HG03175 (cell line): ENCODE measurements at regions not wholly inside any gene's neighbourhood (a gene's known extent, or its start where the extent isn't known, plus 50 kb on each side); places are given as distances from the start of the nearest gene placed in this dataset.

Experiments used
- ATAC-seq: cut with Tn5 transposase; IDR thresholded peaks from one replicate; pipeline ENCODE4 v1.9.1; 2021; ENCODE audit warnings: mild to moderate bottlenecking, moderate library complexity; ENCODE audit not compliant: unreplicated experiment

DNA sequence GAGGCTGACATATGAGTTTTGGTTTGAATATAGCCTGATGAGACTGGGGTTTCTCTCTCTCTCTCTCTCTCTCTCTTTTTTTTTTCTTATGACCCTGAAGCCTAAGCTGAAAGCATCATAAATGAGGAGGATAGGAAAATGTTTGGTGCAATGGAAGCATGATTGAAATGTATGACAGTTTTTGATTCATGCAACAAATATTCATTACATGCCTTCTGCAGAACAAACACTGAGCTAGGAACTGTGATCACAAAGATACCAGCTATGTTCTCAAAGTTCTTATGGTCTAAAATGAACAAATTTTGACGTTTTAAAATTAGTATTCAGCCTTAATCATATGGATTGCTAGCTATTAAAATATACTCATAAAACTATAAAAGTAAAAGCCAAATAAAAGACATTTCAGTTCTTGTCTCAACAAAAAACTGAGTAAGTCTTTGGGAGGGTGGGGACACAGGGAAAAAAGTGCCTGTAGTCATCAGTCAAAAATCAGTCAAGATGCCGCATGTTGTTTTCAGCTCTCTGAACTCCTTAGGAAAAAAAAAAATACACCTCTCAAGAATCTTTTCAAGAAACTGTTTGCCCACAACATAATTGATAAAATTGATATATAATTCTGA, 57.2 kb downstream of the NKX6-1 start:
- ATAC-seq = no peak

DNA sequence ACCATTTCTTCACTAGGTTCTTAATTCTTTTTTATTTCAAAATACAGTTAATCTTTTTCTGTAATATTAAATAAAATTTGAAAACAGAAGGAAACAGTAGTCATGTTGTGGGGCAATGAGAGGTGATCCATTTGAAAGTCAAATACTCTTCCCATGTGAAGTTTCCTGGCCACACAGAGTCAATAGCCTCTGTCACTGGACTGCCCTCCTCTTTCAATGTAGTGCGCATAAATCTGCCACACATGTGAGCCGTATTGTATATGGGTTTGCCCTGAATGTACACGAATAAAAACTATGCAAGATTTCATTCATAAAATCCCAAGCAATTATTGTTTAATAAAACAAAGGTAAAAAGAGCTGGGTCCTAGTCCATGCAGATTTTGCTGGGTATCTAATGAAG, 59.1 kb downstream of the NKX6-1 start:
- no peak for ATAC-seq

DNA sequence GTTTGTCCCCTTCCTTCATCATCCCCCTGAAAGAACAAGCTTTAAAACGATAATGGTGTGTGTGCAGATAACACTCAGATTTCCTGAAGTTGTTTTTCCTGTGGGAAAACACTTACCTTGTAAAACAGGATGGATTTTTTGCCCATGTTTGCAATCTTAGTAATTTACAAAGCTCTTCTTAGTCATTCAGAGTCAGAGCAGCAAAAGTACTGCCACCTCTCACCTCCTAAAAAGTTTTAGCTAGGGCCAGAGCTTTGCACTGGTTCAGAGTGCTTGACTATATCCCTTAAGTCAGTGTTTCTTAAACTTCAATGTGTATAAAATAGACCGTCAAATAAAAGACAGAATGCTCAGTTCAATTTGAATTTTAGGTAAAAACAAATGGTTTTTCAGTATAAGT, 62.3 kb downstream of the NKX6-1 start:
- no peak for ATAC-seq

DNA sequence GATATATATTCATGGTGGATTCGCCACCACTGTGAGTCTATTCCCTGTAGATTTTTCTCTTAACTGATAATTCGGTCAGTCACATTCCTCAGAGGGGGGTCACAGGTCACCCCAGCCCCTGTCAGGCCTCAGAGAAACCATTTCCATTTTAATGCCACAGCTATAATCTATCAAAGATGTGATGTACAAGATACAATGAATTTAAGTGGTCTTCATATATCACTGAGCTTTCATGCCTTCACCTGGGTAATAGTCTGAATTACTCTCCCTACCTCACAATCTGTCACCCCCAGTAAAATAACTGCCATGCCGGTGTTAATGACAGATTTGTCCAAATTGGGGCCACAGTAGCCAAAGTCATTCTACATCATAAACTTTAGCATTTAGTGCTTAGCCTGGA, 64.7 kb downstream of the NKX6-1 start:
- ATAC-seq = no peak

- no peak for ATAC-seq
Measured at GRCh38 chr4:84433633-84434222, 65.4 kb downstream of the NKX6-1 start.

DNA sequence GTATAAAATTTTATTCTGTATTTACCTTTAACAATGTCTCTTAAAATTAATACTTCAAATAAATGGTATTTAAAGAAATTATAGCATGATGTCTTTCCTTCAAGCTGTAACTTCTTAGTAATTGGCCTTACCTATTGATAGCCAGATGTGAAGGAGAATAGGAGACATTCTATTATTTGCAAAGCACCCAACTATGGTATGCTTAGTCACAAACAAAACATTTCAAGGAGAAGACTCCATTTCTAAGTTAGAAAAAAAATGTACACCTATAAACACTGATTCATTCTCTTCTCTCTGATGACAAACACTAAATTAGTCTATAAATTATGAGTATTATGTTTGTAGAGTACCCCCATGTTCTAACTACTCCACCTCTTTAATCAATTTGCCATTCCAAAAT, 66.4 kb downstream of the NKX6-1 start:
- no peak for ATAC-seq

DNA sequence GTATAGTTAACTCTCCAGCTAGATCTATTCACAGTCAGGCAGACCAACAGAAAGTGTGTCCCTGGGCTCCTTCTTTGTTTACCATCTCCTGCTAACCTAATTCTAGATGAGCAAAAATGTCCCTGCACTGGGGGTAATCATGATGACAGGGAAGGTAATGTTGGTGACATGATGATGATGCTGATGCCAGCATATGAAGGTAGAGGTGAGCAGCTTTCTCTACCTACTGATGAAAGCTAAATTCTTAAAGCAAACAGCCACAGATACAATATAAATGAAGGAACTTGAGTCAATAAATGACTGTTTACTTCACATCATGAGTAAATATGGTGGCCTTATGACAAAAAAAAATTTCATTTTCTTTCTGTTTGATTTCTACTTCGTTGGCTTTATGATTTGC, 78.5 kb downstream of the NKX6-1 start:
- ATAC-seq = no peak

DNA sequence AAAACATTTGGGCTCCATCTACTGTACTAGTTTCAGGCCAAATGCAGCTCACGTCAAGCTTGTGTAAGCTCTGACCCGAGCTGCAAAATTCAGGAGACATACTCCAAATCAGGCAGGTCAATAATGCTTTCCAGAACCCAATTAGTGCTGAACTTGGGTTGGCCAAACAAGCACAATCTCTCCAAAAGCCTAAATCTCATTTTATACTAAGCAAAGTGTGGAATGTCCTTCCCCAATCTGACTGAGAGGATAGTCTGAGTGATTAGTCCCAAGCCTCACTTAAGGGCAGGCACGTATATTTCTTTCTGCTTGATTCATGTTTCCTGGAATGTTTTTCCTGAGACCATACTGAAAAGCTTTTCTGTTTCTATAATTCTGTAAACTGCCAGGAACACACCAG, 79.9 kb downstream of the NKX6-1 start:
- ATAC-seq = no peak

- no peak for ATAC-seq
Measured at GRCh38 chr4:84417997-84418709, 80.9 kb downstream of the NKX6-1 start.

- no peak for ATAC-seq
Measured at GRCh38 chr4:84413976-84414375, 85.1 kb downstream of the NKX6-1 start.

- ATAC-seq = no peak
Measured at GRCh38 chr4:84413480-84413879, 85.6 kb downstream of the NKX6-1 start.

- no peak for ATAC-seq
Measured at GRCh38 chr4:84412062-84412461, 87.0 kb downstream of the NKX6-1 start.

DNA sequence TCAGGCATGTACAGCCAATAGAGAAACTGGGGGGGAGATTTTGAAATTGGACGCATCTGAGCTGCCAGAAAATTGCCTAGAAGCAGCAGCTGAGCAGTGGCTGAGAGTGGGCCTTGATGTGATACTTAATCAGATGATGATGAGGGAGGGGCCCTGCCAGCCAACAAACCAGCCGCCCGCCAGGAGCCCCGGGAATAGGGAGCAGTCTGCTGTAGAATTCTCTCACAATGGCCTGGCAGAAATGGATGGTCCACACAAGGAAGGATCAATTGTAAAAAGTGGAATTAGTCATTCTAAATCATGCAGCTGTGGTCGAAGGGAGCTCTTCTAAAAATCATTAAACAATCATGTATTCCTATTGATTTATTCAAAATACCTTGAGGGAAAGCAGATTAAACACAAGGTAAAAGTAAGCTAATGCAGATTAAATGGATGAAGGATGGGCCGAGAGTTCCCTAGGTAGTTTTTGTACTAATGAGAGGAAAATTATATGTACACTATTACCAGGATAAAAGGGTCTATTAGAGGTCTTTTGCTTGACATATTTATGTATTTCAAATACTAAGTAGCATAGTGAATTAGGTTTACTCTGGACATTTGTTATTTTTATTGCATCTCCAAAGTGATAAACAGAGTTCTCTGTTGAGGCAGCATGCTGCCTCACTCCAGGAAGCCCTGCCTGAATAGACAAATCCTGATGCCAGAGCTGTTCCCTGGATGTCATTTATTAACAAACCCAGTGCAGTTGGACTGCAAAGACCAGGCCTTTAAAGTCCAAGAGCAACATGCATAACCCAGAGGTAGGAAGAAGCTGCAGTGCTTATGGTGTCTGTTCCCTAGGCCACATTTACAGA, 91.3 kb downstream of the NKX6-1 start:
- no peak for ATAC-seq

GRCh38 chr4:84403656-84404055, 95.4 kb downstream of the NKX6-1 start:
- no peak for ATAC-seq

DNA sequence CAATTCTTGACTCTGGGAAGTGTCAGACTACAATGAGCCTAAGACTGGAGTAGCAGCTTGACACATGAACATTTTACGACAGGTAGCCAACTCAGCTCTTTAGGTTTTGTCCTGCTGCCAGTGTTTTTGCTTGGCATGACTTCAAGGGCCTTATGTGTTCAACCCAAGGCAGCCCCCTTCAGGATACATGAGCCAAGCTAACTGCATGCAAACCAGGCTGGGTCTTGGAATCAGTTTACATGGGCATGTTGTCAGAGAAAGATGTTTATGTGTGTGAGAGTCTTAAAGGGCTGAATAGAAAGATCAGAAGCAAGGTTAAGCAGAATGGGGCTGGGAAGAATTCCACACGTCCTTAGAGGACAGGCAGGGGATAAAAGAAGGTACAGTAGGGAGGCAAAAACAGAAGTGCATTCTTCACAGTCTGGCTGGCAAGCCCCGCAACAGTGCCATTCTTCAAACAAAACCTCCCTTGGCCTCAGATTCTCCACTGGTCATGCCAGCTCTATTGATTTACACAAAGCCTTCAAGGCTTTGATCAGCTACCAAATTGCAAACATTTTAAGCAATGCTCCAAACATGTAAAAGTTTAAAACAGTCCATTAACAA, 97.3 kb downstream of the NKX6-1 start:
- ATAC-seq = no peak

- ATAC-seq = no peak
Measured at GRCh38 chr4:84394386-84394785, 104.7 kb downstream of the NKX6-1 start.

- no peak for ATAC-seq
Measured at GRCh38 chr4:84392951-84393590, 106.0 kb downstream of the NKX6-1 start.

- ATAC-seq = no peak
Measured at GRCh38 chr4:84389406-84389805, 109.7 kb downstream of the NKX6-1 start.

- ATAC-seq = no peak
Measured at GRCh38 chr4:84385203-84385602, 113.9 kb downstream of the NKX6-1 start.

DNA sequence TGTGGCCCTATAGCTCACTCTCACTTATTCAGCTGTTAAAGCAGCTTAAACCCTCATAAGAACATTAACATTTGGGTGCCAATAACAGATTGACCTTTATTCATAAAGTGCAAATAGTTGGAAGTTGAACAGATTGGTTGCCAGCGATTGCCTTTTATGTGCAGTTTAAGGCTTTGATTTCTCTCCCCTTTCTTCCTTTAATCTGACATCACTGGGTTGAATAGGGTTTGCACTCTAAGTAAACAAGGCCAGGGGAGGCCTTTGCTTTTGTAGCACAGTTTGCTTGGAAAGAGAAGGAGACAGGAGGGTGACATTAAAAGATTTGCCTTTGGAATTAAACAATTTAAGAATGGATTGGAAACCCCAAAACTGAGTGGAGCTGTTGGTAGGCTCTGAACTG, 114.3 kb downstream of the NKX6-1 start:
- ATAC-seq = no peak

GRCh38 chr4:84381759-84382158, 117.3 kb downstream of the NKX6-1 start:
- ATAC-seq = no peak
